ENCODE measurements at regions not wholly inside any gene's neighbourhood (a gene's known extent, or its start where the extent isn't known, plus 50 kb on each side); places are given as distances from the start of the nearest gene placed in this dataset.

- Mint-ChIP-seq H3K36me3 (no peaks in the 10 kb centered on the region), H3K9me3 (peaks cover 0 to 11% (median 4%) of the 10 kb centered on the region in 7 donors), H3K4me1 (no peaks in the 10 kb centered on the region), H3K27ac (peak overlapping the region in 1 of 7 donors; percentile 58), H3K27me3 (ENCODE audit: low read depth in 3 of 3) (peaks cover 0 to 6% (median 4%) of the 10 kb centered on the region in 3 donors), H3K4me3 (no peak overlapping the region)
- Histone ChIP-seq H3K36me3 (replicated peaks in 1 of 2; ENCODE audit: control insufficient read depth in 1 of 2, insufficient read depth in 2 of 2, low read length in 2 of 2) (no peaks in the 10 kb centered on the region), H3K4me3 (replicated peaks in 1 of 3; ENCODE audit: low read depth in 2 of 3, low read length in 3 of 3) (no peak overlapping the region), H3K27me3 (ENCODE audit: control insufficient read depth in 2 of 2, insufficient read depth in 2 of 2, low read length in 2 of 2) (no peaks in the 10 kb centered on the region), H3K79me2 (ENCODE audit: insufficient read depth, low read length) (no peaks in the 10 kb centered on the region), H3K27ac (ENCODE audit: low read depth in 1 of 2, low read length in 2 of 2) (no peak overlapping the region), H3K9ac (ENCODE audit: insufficient read depth, low read length, poor library complexity, severe bottlenecking) (no peak overlapping the region), H3K9me3 (replicated peaks in 1 of 2; ENCODE audit: control insufficient read depth in 1 of 2, insufficient read depth in 1 of 2, low read length in 2 of 2) (no peaks in the 10 kb centered on the region), H3K4me1 (ENCODE audit: control insufficient read depth in 1 of 2, insufficient read depth in 2 of 2, low read length in 2 of 2) (no peaks in the 10 kb centered on the region), H2AFZ (ENCODE audit: insufficient read depth, low read depth, low read length, poor library complexity, severe bottlenecking) (no peak overlapping the region), H4K20me1 (ENCODE audit: insufficient read depth, low read length) (no peaks in the 10 kb centered on the region), H3K4me2 (replicated peaks; ENCODE audit: extremely low read depth, low read length, poor library complexity, severe bottlenecking) (no peak overlapping the region)
- 93% methylated on average over 12 of the region's 23 CpGs for WGBS (ENCODE audit: insufficient coverage)
- DNase-seq: no peak
- intact Hi-C loops (cut with micrococcal nuclease): no loop called here
- TF ChIP-seq CTCF (IDR thresholded peaks at IDR 0.05): no peak
Observed at GRCh38 chr10:28897617-28898464, 220.5 kb downstream of the BAMBI start.

GRCh38 chr10:28902215-28902614, 224.9 kb downstream of the BAMBI start:
- Mint-ChIP-seq H3K27ac (no peak overlapping the region), H3K27me3 (ENCODE audit: low read depth in 3 of 3) (peaks cover 0 to 9% (median 7%) of the 10 kb centered on the region in 3 donors), H3K4me3 (no peak overlapping the region), H3K9me3 (peaks cover 0 to 10% (median under 1%) of the 10 kb centered on the region in 7 donors), H3K36me3 (no peaks in the 10 kb centered on the region), H3K4me1 (no peaks in the 10 kb centered on the region)
- Histone ChIP-seq H3K27me3 (ENCODE audit: control insufficient read depth in 2 of 2, insufficient read depth in 2 of 2, low read length in 2 of 2) (no peaks in the 10 kb centered on the region), H2AFZ (ENCODE audit: insufficient read depth, low read depth, low read length, poor library complexity, severe bottlenecking) (no peak overlapping the region), H3K4me3 (replicated peaks in 1 of 3; ENCODE audit: low read depth in 2 of 3, low read length in 3 of 3) (no peak overlapping the region), H3K36me3 (replicated peaks in 1 of 2; ENCODE audit: control insufficient read depth in 1 of 2, insufficient read depth in 2 of 2, low read length in 2 of 2) (no peaks in the 10 kb centered on the region), H3K4me1 (ENCODE audit: control insufficient read depth in 1 of 2, insufficient read depth in 2 of 2, low read length in 2 of 2) (no peaks in the 10 kb centered on the region), H3K9me3 (replicated peaks in 1 of 2; ENCODE audit: control insufficient read depth in 1 of 2, insufficient read depth in 1 of 2, low read length in 2 of 2) (no peaks in the 10 kb centered on the region), H3K79me2 (ENCODE audit: insufficient read depth, low read length) (no peaks in the 10 kb centered on the region), H3K27ac (ENCODE audit: low read depth in 1 of 2, low read length in 2 of 2) (no peak overlapping the region), H3K4me2 (replicated peaks; ENCODE audit: extremely low read depth, low read length, poor library complexity, severe bottlenecking) (no peak overlapping the region), H4K20me1 (ENCODE audit: insufficient read depth, low read length) (no peaks in the 10 kb centered on the region), H3K9ac (ENCODE audit: insufficient read depth, low read length, poor library complexity, severe bottlenecking) (no peak overlapping the region)
- no peak for DNase-seq
- TF ChIP-seq CTCF (IDR thresholded peaks at IDR 0.05): no peak
- no CpG with 5 or more reads among the region's 3 CpGs for WGBS (ENCODE audit: insufficient coverage)
- intact Hi-C loops (cut with micrococcal nuclease): no loop called here
